BJ (cell line): ENCODE measurements at regions not wholly inside any gene's neighbourhood (a gene's known extent, or its start where the extent isn't known, plus 50 kb on each side); places are given as distances from the start of the nearest gene placed in this dataset.
"Not testable (repeated sequence)": the region's sequence is repeated elsewhere in the genome, so short reads cannot be mapped to it uniquely, and the experiment has no call there.

Experiments used
- CTCF ChIA-PET: fragments of 350-600 bp; formaldehyde crosslinking; extraction: SDS; loops from one replicate; lab custom pipeline; 2021; ENCODE audit warnings: antibody characterized with exemption, inconsistent platforms; lab: Yijun Ruan, JAX
- POLR2A ChIA-PET: fragments of 300-600 bp; sonication (Branson Sonifier 250); formaldehyde crosslinking; extraction: SDS; loops from one replicate; lab custom pipeline; 2021; ENCODE audit warnings: antibody characterized with exemption; lab: Charles Lee
- DNase-seq: peaks from one replicate; pipeline ENCODE4 v3.0.0-alpha.2; 2011; ENCODE audit warnings: low read depth
- H3K27me3 ChIP-seq: 2 replicates; pipeline ENCODE4 v1.6.0; 2011; ENCODE audit warnings: low read length; ENCODE audit not compliant: control insufficient read depth, insufficient read depth
- H3K36me3 ChIP-seq: 2 replicates; pipeline ENCODE4 v1.5.1; 2011; ENCODE audit warnings: low read length; ENCODE audit not compliant: control insufficient read depth, insufficient read depth
- H3K4me3 ChIP-seq: 2 replicates; pipeline ENCODE4 v1.5.1; 2011; ENCODE audit warnings: low read depth, mild to moderate bottlenecking, control low read depth, low read length
- CTCF ChIP-seq: IDR thresholded peaks from 2 replicates; pipeline ENCODE4 v1.5.1; 2011; ENCODE audit warnings: low read depth, mild to moderate bottlenecking, control low read depth, inconsistent platforms, low read length, moderate library complexity; ENCODE audit not compliant: insufficient read depth

DNA sequence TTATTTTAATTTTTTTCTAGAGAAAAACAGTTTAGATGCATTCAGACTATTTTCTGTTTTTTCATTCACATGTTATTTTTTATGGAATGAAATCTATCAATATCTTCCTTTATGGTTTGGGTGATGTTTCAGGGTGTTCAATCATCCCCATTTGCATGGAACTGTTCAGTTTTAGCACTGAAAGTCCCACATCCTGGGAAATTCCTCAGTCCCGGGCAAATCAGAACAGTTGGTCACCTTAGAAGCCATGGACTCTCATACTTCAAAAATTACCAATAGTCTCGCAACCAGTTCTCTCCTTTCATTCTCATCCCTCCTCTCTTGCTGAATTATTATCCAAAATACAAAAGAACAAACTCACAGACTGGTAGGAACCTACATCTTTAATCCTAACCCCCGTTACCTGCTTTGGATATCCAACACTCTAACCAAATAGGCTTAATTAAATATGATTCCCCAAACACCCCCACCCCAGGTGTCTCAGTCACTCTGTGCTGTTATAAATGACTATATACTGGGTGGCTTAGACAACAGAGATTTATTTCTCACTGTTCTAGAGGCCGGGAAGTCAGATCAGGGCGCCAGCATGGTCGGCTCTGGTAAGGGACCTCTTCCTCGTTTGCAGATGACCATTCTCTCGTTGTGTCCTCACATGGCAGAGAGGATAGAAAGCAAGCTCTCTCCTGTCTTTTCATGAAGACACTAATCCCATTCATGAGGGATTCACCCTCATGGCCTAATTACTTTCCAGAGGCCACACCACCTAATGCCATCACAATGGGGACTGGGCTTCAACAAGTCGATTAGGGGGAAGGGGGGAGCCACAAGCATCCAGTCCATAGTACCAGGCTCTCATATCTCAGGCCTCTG, 57.7 kb upstream of the SLC1A4 start:
- Histone ChIP-seq H3K27me3 (peaks cover 4% of the 10 kb centered on the region; the same call in 1 of the 2 replicates), H3K4me3 (no peak overlapping the region), H3K36me3 (no peaks in the 10 kb centered on the region)
- TF ChIP-seq CTCF = no peak
- no peak for DNase-seq
- POLR2A ChIA-PET = no interaction called here
- CTCF ChIA-PET = no interaction called here

DNA sequence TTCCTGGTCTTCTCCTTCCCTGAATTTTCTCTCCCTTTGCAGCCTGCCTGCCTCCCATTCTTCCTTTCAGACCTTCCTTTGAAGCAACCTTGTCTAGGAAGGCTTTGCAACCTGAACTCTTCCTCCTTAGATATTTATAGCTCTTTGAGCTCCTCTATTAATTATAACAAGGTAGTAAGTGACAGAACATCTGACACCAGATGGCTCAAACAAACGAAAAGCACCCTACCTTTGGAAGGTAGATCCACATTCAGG, 57.2 kb upstream of the SLC1A4 start:
- CTCF ChIA-PET = no interaction called here
- no peak for TF ChIP-seq CTCF
- POLR2A ChIA-PET = no interaction called here

GRCh38 chr2:64932371-64933216, 56.6 kb upstream of the SLC1A4 start:
- ChIA-PET CTCF (interaction anchor here (1.8 kb wide), 1 partner anchor 18 kb away, joined by 4 read pairs; no protein-coding TSS in a partner anchor), POLR2A (no interaction called here)
- TF ChIP-seq CTCF = no peak
- DNase-seq = no peak
- Histone ChIP-seq H3K36me3 (no peaks in the 10 kb centered on the region), H3K4me3 (no peak overlapping the region), H3K27me3 (peaks cover 4% of the 10 kb centered on the region; the same call in 1 of the 2 replicates)

More for the DNA sequence above, 57.2 kb upstream of the SLC1A4 start:
- Histone ChIP-seq H3K27me3 (peaks cover 4% of the 10 kb centered on the region; the same call in 1 of the 2 replicates), H3K4me3 (no peak overlapping the region), H3K36me3 (no peaks in the 10 kb centered on the region)
- DNase-seq = no peak

GRCh38 chr2:64934530-64934929, 54.7 kb upstream of the SLC1A4 start:
- H3K4me3 ChIP-seq = no peak overlapping the region
- no peak for TF ChIP-seq CTCF
- H3K36me3 ChIP-seq = no peaks in the 10 kb centered on the region
- DNase-seq = no peak
- POLR2A ChIA-PET = no interaction called here
- CTCF ChIA-PET = interaction anchor here (1.8 kb wide), 1 partner anchor 20 kb away, joined by 4 read pairs; no protein-coding TSS in a partner anchor
- peaks cover 5% of the 10 kb centered on the region for H3K27me3 ChIP-seq

DNA sequence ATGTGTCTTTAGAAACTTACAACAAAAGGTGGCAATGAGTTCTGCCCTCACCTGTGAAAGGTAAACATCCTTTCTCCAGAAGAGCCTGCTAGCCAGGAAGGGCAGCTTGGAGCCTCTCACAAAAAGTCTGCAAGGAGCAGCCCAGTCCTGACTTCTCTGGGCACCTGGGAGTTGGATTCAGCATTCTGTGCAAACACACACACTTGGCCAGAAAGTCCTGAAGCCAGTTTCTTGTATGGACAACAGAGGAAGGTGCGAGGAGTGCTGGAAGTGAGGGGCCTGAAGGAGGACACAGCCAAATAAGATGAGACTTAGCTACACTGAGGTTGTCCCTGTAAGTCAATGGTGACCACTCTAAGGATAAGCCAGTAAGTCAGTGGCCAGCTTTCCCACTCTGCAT, 52.4 kb upstream of the SLC1A4 start:
- Histone ChIP-seq H3K4me3 (no peak overlapping the region), H3K27me3 (peaks cover 6% of the 10 kb centered on the region), H3K36me3 (no peaks in the 10 kb centered on the region)
- TF ChIP-seq CTCF = no peak
- no peak for DNase-seq
- POLR2A ChIA-PET = no interaction called here
- CTCF ChIA-PET = interaction anchor here (0.7 to 1.7 kb wide), 3 partner anchors 19 to 632 kb away, joined by 4 to 7 read pairs (median 5); no protein-coding TSS in a partner anchor

- POLR2A ChIA-PET, DNase-seq, H3K4me3 ChIP-seq, H3K27me3 ChIP-seq, H3K36me3 ChIP-seq: not testable (repeated sequence)
- CTCF ChIA-PET = interaction anchor here (0.9 to 1.7 kb wide), 2 partner anchors 20 to 26 kb away, joined by 5 to 7 read pairs; no protein-coding TSS in a partner anchor
These were observed 51.9 kb upstream of the SLC1A4 start for GRCh38 chr2:64937314-64937686.
